ENCODE measurements at regions not wholly inside any gene's neighbourhood (a gene's known extent, or its start where the extent isn't known, plus 50 kb on each side); places are given as distances from the start of the nearest gene placed in this dataset.

- Mint-ChIP-seq H3K27me3 (ENCODE audit: unreplicated experiment) (peaks cover 3% of the 10 kb centered on the region), H3K36me3 (ENCODE audit: insufficient read depth, unreplicated experiment) (no peaks in the 10 kb centered on the region), H3K4me1 (ENCODE audit: low read depth, unreplicated experiment) (no peaks in the 10 kb centered on the region), H3K4me3 (ENCODE audit: low read depth, unreplicated experiment) (no peak overlapping the region), H3K9me3 (ENCODE audit: low read depth, unreplicated experiment) (peaks cover 2% of the 10 kb centered on the region), H3K27ac (ENCODE audit: unreplicated experiment) (no peak overlapping the region)
- DNase-seq, result no peak
- TF ChIP-seq, protein P1, sequence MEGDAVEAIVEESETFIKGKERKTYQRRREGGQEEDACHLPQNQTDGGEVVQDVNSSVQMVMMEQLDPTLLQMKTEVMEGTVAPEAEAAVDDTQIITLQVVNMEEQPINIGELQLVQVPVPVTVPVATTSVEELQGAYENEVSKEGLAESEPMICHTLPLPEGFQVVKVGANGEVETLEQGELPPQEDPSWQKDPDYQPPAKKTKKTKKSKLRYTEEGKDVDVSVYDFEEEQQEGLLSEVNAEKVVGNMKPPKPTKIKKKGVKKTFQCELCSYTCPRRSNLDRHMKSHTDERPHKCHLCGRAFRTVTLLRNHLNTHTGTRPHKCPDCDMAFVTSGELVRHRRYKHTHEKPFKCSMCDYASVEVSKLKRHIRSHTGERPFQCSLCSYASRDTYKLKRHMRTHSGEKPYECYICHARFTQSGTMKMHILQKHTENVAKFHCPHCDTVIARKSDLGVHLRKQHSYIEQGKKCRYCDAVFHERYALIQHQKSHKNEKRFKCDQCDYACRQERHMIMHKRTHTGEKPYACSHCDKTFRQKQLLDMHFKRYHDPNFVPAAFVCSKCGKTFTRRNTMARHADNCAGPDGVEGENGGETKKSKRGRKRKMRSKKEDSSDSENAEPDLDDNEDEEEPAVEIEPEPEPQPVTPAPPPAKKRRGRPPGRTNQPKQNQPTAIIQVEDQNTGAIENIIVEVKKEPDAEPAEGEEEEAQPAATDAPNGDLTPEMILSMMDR (IDR thresholded peaks at IDR 0.05; ENCODE audit: unreplicated experiment), result no peak
- CTCF ChIA-PET, result no interaction called here
- no TSS peak for BruUV-seq (replicated peaks)
- intact Hi-C loops (cut with micrococcal nuclease; ENCODE audit: unreplicated experiment), result no loop called here
Measured at GRCh38 chr9:108083796-108084352, 594.3 kb upstream of the KLF4 start.

- no peak overlapping the region for H3K27ac Mint-ChIP-seq (ENCODE audit: unreplicated experiment)
- DNase-seq, result no peak
- no peaks in the 10 kb centered on the region for H3K4me1 Mint-ChIP-seq (ENCODE audit: low read depth, unreplicated experiment)
- no peak overlapping the region for H3K4me3 Mint-ChIP-seq (ENCODE audit: low read depth, unreplicated experiment)
- H3K27me3 Mint-ChIP-seq (ENCODE audit: unreplicated experiment), result peaks cover 9% of the 10 kb centered on the region
- no TSS peak for BruUV-seq (replicated peaks)
- CTCF ChIA-PET, result no interaction called here
- peaks cover 2% of the 10 kb centered on the region for H3K9me3 Mint-ChIP-seq (ENCODE audit: low read depth, unreplicated experiment)
- intact Hi-C loops (cut with micrococcal nuclease; ENCODE audit: unreplicated experiment), result no loop called here
- no peaks in the 10 kb centered on the region for H3K36me3 Mint-ChIP-seq (ENCODE audit: insufficient read depth, unreplicated experiment)
- TF ChIP-seq, protein P1 (IDR thresholded peaks at IDR 0.05; ENCODE audit: unreplicated experiment), result no peak
Measured at GRCh38 chr9:108083160-108083750, 593.7 kb upstream of the KLF4 start.

GRCh38 chr9:108081112-108081511, 591.5 kb upstream of the KLF4 start:
- H3K27ac Mint-ChIP-seq (ENCODE audit: unreplicated experiment), result no peak overlapping the region
- H3K27me3 Mint-ChIP-seq (ENCODE audit: unreplicated experiment), result peaks cover 9% of the 10 kb centered on the region
- intact Hi-C loops (cut with micrococcal nuclease; ENCODE audit: unreplicated experiment), result no loop called here
- TF ChIP-seq, protein P1 (IDR thresholded peaks at IDR 0.05; ENCODE audit: unreplicated experiment), result no peak
- DNase-seq, result no peak
- BruUV-seq (replicated peaks), result no TSS peak
- H3K4me1 Mint-ChIP-seq (ENCODE audit: low read depth, unreplicated experiment), result no peaks in the 10 kb centered on the region
- CTCF ChIA-PET, result no interaction called here
- H3K36me3 Mint-ChIP-seq (ENCODE audit: insufficient read depth, unreplicated experiment), result no peaks in the 10 kb centered on the region
- H3K9me3 Mint-ChIP-seq (ENCODE audit: low read depth, unreplicated experiment), result peaks cover 7% of the 10 kb centered on the region
- no peak overlapping the region for H3K4me3 Mint-ChIP-seq (ENCODE audit: low read depth, unreplicated experiment)

GRCh38 chr9:108080285-108080684, 590.7 kb upstream of the KLF4 start:
- Mint-ChIP-seq H3K27ac (ENCODE audit: unreplicated experiment) (no peak overlapping the region), H3K4me1 (ENCODE audit: low read depth, unreplicated experiment) (no peaks in the 10 kb centered on the region), H3K4me3 (ENCODE audit: low read depth, unreplicated experiment) (no peak overlapping the region), H3K27me3 (ENCODE audit: unreplicated experiment) (peaks cover 9% of the 10 kb centered on the region), H3K9me3 (ENCODE audit: low read depth, unreplicated experiment) (peaks cover 7% of the 10 kb centered on the region), H3K36me3 (ENCODE audit: insufficient read depth, unreplicated experiment) (no peaks in the 10 kb centered on the region)
- CTCF ChIA-PET, result no interaction called here
- no peak for DNase-seq
- intact Hi-C loops (cut with micrococcal nuclease; ENCODE audit: unreplicated experiment), result no loop called here
- BruUV-seq (replicated peaks), result no TSS peak
- TF ChIP-seq, protein P1 (IDR thresholded peaks at IDR 0.05; ENCODE audit: unreplicated experiment), result no peak
